ENCODE measurements at regions not wholly inside any gene's neighbourhood (a gene's known extent, or its start where the extent isn't known, plus 50 kb on each side); places are given as distances from the start of the nearest gene placed in this dataset.

DNA sequence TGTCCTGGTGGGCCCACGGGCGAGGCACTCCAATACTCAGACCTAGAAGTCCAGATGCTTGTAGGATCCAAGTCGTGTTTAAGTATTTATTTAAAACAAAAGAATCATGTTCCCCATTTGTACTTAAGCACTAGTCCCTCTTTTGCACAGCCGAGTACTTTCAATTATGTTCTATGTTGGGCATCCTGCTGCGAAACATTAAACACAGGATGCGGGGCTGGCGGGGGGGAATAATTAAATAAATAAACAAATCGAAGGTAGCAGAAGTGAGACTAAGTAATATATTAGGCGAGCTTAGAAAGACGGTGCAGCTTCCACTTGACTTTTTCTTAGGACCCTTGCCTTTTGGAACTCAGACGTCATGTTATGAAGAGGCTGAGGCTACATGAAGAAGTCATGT, 1129.2 kb upstream of the ACO1 start:
- Mint-ChIP-seq H3K27ac (no peak overlapping the region), H3K27me3 (ENCODE audit: insufficient read depth) (peaks cover 7% of the 10 kb centered on the region), H3K4me1 (peaks cover 8% of the 10 kb centered on the region), H3K4me3 (no peak overlapping the region), H3K36me3 (ENCODE audit: low read depth) (no peaks in the 10 kb centered on the region), H3K9me3 (peaks cover 9% of the 10 kb centered on the region)
- Histone ChIP-seq H3K4me3 (ENCODE audit: low read length) (no peak overlapping the region), H3K27me3 (ENCODE audit: control insufficient read depth, insufficient read depth, low read length, poor library complexity, severe bottlenecking) (no peaks in the 10 kb centered on the region), H3K4me1 (ENCODE audit: control insufficient read depth, insufficient read depth, low read length) (no peaks in the 10 kb centered on the region), H3K27ac (ENCODE audit: low read depth, low read length) (no peak overlapping the region), H3K36me3 (ENCODE audit: control insufficient read depth, insufficient read depth, low read length) (no peaks in the 10 kb centered on the region), H3K9ac (ENCODE audit: extremely low read depth, low read length, poor library complexity, severe bottlenecking) (no peak overlapping the region), H3K9me3 (ENCODE audit: control insufficient read depth, low read length) (no peaks in the 10 kb centered on the region)
- WGBS, 2 experiments (ENCODE audit: insufficient coverage in 1 of 2, insufficient read length in 1 of 2): 88 to 93% methylated on average over 5 to 11 of the region's 11 CpGs
- no peak for TF ChIP-seq CTCF (conservative IDR thresholded peaks at IDR 0.05)
- no peak for DNase-seq

DNA sequence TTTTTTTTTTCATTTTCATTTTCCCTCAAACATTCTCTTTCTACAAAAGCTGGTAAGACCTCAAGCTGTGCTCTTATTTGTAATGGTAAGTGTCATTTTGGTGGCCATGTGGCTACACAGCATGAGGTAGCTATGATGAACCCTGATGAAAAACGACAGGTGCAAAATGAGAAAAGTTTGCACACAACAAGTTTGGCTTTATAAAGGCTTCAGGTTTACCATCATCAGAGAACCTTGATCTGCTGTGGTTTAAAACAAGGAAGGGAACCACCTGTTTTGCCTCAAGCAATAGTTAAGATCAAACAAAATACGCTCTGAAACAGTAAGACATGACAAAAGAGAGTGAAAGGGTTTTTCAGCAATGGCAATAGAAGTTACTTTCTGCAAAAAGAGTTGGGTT, 1124.6 kb upstream of the ACO1 start:
- H3K27ac Mint-ChIP-seq: no peak overlapping the region
- Histone ChIP-seq H3K36me3 (ENCODE audit: control insufficient read depth, insufficient read depth, low read length) (no peaks in the 10 kb centered on the region), H3K27ac (ENCODE audit: low read depth, low read length) (no peak overlapping the region), H3K27me3 (ENCODE audit: control insufficient read depth, insufficient read depth, low read length, poor library complexity, severe bottlenecking) (no peaks in the 10 kb centered on the region), H3K4me1 (ENCODE audit: control insufficient read depth, insufficient read depth, low read length) (no peaks in the 10 kb centered on the region), H3K9me3 (ENCODE audit: control insufficient read depth, low read length) (no peaks in the 10 kb centered on the region), H3K9ac (ENCODE audit: extremely low read depth, low read length, poor library complexity, severe bottlenecking) (no peak overlapping the region), H3K4me3 (ENCODE audit: low read length) (no peak overlapping the region)
- H3K4me3 Mint-ChIP-seq: no peak overlapping the region
- H3K9me3 Mint-ChIP-seq: no peaks in the 10 kb centered on the region
- 52 to 57% methylated on average over 2 of the region's 2 CpGs for WGBS, 2 experiments (ENCODE audit: insufficient coverage in 1 of 2, insufficient read length in 1 of 2)
- H3K36me3 Mint-ChIP-seq (ENCODE audit: low read depth): no peaks in the 10 kb centered on the region
- H3K4me1 Mint-ChIP-seq: peaks cover 8% of the 10 kb centered on the region
- no peaks in the 10 kb centered on the region for H3K27me3 Mint-ChIP-seq (ENCODE audit: insufficient read depth)
- DNase-seq: no peak
- no peak for TF ChIP-seq CTCF (conservative IDR thresholded peaks at IDR 0.05)

DNA sequence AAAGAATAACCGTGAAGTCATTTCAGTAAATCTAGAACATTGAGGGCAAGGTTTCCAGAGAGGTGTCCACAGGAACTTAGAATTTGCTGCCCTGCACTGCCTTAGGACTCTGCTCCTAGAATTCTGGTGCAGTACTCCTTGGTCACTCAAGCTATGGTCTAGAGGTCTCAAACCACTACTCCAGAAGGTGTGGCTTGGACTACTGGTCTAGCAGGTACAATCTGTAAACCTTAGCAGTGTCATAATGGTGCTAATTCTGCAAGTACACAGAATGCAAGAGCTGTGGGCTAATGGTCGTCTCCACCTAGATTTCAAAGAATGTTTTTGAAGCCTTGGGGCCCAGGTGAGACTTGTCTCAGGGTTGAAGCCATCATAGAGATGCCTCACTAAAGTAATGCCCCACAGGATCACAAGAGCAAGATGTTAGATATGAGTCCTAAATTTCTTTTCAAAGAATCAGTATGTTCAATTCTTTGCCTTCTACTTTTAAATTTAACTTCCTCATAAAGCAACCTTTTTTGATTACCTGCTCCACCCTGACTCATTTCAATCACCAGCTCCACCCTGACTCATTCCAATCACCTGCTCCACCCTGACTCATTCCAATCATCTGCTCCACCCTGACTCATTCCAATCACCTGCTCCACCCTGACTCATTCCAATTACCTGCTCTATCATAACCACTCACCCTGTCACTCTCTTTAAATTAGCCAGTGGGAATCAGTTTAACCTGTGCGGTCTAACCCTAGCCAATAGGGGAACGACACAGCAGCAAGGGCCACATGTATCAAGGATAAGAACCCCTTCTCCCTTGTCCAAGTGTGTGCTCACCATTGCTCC, 1111.8 kb upstream of the ACO1 start:
- no peak for TF ChIP-seq CTCF (conservative IDR thresholded peaks at IDR 0.05)
- H3K27ac Mint-ChIP-seq: no peak overlapping the region
- no peak overlapping the region for H3K9ac ChIP-seq (ENCODE audit: extremely low read depth, low read length, poor library complexity, severe bottlenecking)

More for the DNA sequence above, 1111.8 kb upstream of the ACO1 start:
- H3K27ac ChIP-seq (ENCODE audit: low read depth, low read length): no peak overlapping the region
- H3K27me3 ChIP-seq (ENCODE audit: control insufficient read depth, insufficient read depth, low read length, poor library complexity, severe bottlenecking): no peaks in the 10 kb centered on the region
- H3K4me3 ChIP-seq (ENCODE audit: low read length): no peak overlapping the region
- no peaks in the 10 kb centered on the region for H3K36me3 ChIP-seq (ENCODE audit: control insufficient read depth, insufficient read depth, low read length)
- WGBS, 2 experiments (ENCODE audit: insufficient coverage in 1 of 2, insufficient read length in 1 of 2): 44 to 72% methylated on average over 2 to 4 of the region's 4 CpGs
- peaks cover 7% of the 10 kb centered on the region for H3K4me1 ChIP-seq (ENCODE audit: control insufficient read depth, insufficient read depth, low read length)
- H3K9me3 ChIP-seq (ENCODE audit: control insufficient read depth, low read length): no peaks in the 10 kb centered on the region
- peaks cover 28% of the 10 kb centered on the region for H3K4me1 Mint-ChIP-seq
- no peaks in the 10 kb centered on the region for H3K36me3 Mint-ChIP-seq (ENCODE audit: low read depth)
- no peaks in the 10 kb centered on the region for H3K9me3 Mint-ChIP-seq
- no peak overlapping the region for H3K4me3 Mint-ChIP-seq
- DNase-seq: no peak
- peaks cover 23% of the 10 kb centered on the region for H3K27me3 Mint-ChIP-seq (ENCODE audit: insufficient read depth)
